HG03521 (cell line): ENCODE measurements at regions not wholly inside any gene's neighbourhood (a gene's known extent, or its start where the extent isn't known, plus 50 kb on each side); places are given as distances from the start of the nearest gene placed in this dataset.

Experiments
- ATAC-seq: cut with Tn5 transposase; IDR thresholded peaks from one replicate; pipeline ENCODE4 v1.9.1; 2021; ENCODE audit warnings: mild to moderate bottlenecking, moderate library complexity; ENCODE audit not compliant: unreplicated experiment

DNA sequence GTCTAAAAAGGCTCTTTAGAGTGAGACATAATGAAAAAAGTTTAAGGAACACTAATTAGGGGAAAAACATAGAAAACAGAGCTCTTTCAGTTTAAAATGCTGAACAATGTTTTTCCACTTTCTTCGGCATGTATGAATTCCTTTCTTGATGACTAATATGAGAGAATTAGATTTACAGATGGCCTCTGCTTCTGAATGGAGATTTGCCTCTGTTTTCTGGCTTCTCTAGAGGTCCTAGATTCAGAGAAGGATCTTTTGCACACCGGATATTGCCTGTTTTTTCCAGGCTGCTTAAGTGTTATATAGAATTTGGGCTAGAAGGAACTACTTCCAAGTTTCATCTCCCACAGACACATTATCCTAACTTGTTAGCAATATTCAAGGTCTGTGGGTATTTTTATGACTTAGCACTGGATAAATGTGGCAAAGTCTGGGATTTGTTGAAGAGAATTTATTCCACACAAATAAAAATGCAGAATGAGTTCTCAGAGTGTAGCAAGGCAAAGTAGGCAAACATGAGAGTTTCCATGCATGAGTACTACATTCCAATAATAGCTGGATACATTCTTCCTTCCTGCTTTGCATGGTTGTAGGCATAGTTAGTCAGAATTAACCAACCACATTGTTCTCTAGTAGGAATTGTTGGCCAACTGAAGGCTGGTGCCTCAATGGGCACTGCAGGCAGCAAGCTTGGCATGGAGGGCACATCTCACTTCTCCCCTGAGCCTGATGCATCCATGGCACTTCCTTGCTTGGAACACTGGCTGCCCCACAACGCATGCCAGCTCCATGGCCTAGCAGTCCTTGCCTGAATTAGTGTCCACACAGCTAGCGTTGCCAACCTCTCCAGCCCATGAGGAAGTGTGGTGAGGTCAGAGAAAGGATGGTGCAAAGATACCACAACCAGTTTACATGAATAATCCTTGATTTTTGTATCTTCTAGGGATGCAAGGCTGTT is 224.2 kb downstream of the CLIC5 start:
- no peak for ATAC-seq

DNA sequence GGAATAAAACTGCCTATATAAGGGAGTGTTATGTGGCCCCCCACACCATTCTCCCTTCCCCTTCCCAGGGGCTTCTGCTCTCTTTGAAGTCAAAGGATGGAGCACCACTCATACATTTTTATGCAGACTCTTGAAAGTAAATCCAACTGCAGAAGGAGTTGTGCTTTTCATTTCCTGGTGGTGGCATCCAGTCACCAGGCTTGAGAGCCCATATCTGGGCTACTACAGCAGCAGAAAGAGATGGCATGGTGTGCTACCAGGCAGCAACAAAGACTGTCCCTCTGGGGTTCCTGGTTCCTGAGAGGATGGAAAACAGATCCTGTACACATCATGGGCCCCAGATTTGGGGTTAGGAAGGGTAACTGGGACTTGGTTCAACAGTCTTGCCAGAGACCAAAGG is 226.4 kb downstream of the CLIC5 start:
- ATAC-seq = no peak

DNA sequence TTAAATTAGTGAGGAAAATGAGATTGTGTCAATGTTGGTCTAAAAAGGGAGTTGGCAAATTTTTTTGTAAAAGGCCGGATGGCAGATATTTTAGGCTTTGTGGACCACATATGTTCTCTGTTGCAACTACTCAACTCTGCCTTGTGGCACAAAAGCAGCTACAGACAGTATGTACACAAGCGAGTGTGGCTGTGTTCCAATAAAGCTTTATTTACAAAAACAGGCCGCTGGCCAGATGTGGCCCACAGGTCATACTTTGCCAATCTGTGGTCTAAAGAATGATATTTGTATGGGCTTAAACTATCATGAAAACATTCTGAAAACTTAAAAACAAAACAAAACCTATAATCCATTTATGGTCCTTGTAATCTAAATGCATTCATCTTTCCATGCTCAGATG is 228.3 kb downstream of the CLIC5 start:
- ATAC-seq = no peak

DNA sequence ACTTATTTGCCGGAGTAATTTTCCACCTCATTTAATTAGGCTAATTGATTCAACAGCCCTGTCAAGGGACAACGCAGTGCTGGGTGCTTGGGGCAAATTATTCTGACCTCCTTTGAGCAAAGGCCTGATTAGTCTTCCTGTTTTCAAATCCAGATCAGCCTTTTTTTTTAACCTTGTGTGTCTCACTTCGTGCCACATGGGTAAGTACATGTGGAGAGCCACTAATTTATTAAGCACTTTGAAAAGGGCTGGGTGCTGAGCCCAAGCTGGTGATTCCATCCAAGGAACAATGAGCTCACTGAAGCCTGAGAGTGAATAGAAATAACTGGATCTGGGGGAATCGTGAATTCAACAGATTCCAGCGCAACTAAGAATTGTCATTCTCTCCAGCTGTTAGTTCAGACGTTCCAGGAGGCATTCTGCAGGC is 229.3 kb downstream of the CLIC5 start:
- no peak for ATAC-seq

DNA sequence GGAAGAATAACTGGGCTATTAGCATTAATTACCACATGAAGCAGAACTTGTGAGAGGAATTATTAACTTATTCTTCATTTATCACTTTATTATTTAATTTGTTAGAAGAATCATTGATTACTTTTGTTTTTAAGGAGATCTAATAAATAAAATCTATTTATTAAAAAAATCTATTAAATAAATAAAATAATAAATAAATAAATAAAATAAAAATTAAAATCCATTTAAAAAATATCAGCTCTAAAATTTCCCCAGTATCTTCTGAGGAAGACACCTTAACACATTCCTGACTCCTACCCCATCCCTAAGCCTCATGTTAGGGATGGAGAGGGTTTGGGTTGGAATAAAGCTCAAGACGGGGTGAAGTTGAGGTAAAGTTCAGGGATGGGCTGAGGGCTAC is 231.4 kb downstream of the CLIC5 start:
- ATAC-seq = no peak

DNA sequence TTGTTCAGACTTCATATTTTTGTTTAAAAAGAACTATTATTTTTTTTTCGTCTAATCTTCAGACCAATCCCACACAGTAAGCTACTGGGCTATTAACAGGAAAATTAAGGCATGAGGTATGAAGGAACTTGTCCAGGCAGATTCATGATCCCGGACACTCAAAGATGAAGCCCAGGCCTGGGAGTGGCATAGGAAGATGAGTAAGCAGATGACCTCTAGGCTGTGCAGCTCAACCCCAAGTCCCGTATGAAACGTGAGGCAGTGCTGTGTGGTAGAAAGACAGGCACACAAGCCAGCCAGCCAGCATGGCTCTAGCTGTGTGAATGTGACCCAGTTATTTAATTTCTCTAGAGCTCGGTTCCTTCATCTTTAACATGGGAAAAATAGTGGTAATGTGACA is 231.9 kb downstream of the CLIC5 start:
- no peak for ATAC-seq

GRCh38 chr6:45781890-45782289 is 233.8 kb downstream of the CLIC5 start:
- no peak for ATAC-seq

GRCh38 chr6:45780523-45780922 is 235.1 kb downstream of the CLIC5 start:
- no peak for ATAC-seq

- ATAC-seq = no peak
These were observed 240.5 kb downstream of the CLIC5 start for GRCh38 chr6:45775026-45775697.

DNA sequence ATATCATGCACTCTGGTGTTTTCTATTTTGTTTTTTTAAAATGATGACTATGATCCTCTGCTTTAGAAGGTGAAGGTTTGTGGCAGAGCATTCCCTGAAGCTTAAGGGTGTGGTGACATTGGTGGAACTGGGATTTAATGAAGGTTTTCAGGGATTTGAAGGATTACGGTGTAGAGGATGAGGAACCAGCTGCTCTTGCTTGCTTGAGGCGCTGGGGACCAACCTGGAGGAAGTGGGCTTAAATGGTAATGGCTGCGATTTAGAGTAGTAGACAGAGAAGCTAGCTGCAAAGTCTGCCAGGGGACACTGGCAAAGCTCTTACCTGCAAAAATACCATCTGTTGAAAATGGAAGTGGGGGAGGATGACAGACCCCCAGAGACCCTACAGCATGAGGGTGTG is 241.8 kb downstream of the CLIC5 start:
- no peak for ATAC-seq

DNA sequence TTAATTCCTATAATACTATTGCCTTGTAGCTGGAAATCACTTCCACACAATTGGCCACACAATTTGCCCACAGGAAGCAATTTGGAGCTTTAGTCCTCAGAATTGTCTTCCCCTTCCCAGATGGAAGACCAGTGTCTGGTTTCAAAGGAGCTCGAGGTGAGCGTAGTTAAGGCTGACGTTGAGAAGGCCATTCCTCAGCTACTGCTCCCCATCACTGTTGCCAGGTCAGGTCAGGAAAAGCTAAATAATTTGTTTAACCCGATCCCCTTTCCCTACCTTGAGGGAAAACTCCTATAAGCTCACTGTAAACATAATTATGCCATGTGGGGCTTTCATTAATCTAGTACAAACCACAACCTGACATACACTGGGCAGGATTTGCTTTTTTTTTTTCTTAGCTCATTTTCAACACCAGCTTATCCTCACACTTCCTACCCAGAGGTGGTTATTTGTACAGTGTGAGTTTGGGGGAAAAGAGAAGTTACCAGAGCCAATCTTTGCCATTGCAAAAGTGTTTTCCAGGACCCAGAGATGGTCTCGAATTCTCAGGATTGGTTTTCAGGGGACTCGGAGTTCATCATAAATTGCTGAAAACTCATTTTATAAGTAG is 242.7 kb downstream of the CLIC5 start:
- ATAC-seq = no peak

- ATAC-seq = no peak
These were observed 243.6 kb downstream of the CLIC5 start for GRCh38 chr6:45772051-45772450.

- no peak for ATAC-seq
These were observed 252.4 kb downstream of the CLIC5 start for GRCh38 chr6:45763281-45763680.

DNA sequence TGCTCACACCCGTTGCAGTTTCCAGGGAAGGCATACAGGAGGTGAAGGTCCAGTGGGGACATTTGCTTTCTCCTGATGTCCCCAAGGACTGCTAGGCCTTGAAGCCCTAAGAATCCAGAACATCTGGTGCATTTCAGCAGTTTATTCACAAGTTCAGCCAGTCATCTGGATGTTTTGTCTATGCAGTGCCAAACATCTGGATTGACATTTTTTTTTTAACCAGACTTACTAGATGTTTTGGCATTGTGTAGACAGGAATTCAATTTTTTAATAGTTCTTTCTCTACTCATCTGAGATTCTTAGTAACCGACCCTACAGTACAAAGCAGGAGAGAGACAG is 256.2 kb downstream of the CLIC5 start:
- no peak for ATAC-seq

DNA sequence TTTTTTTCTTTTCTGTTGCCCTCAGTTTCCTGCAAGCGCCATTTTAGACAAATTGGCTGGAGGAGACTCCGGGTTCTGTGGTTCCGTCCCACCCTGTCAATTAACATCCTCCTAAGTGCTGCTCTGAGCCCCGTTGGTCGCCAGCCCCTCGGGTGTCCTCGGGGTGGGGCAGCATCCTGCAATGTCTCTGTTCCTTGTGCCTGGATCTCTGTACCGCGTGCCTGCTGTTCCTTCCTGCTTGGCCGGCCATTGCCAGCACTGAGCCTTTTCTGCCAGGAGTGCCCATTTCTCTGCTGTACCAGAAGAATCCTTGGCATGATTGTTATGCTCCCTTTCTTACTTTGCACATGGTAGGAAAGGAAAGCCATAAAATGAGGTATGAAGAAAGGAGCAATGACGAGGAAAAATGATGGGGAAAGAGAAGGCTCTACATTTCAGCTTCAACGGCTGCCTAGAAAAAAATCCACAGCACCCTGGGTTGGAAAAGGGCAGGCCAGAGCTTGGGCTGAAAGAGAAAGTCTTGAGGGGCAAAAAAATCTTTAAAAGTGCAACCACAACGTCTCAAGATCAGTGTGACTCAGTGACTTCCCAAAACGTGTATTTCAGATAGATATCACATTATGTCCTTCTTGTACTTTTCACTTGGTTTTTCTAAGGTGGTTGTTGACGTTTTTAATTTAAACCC is 256.7 kb downstream of the CLIC5 start:
- no peak for ATAC-seq

DNA sequence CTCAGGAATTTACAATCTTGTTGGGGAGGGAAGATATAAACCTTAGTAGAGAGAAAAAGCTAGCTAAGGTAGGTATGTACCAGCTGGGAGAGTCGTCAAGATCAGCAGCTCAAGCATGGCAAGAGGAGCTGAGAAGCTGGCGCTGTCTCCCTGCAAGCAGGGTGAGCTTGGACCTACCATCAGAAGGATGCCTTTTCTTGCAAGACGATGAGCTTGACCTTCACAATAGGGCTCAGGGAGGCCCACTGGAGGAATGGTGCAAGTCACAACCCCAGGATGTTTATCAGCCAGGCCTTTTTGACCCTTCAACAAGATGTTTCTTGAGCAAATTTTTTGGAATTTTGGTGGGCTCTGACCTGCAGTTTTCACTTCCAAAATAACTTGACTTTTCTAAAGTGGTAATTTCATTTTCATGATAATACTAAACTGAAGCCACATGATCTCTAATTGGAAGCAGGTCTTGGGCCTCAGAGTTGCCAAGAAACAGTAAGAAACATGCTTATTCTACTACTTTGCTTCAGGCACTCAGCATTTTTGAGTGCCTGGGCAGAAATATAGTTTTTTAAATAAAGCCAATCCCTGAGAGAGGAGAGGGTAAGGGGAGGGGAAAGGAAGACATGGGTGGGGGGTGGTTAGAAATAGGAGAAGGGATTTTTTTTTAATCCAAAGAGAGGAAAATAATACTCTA is 258.1 kb downstream of the CLIC5 start:
- no peak for ATAC-seq

DNA sequence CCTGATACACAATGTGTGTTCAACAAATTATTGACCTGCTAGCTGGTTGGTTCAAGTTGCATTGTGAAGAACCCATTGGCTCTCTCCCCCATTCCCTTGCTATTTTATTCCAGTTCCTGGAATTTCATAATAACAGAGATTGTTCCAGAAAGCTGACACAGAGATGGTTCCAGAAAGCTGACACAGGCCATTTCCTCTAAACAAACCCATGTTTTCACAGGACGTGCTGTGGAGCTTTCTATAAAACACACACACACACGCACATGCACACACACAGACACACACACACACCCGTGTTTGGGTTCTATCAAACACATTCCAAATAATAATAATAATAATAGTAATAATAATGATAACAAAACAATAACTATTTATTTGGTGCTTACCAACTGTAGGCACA is 259.1 kb downstream of the CLIC5 start:
- ATAC-seq = no peak

DNA sequence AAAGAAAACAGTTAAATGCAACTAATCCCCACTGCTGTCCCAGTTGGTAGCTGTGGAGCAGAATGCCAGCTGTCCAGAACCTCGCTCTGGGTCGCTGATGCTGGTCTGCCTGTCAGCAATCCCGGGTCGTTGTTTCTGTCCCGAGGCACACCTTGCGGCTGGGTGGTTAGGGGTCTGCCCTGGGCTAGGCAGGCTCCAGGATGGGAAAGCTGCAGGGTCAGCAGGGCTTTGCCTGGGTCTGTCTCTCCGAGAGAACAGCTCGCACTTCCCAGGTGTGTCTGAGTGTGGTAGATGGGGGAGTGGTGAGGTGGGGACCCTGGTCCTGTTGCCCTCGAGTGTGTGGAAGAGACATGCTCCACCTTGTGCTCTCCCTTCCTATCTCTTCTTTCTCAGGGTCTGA is 261.2 kb downstream of the CLIC5 start:
- no peak for ATAC-seq

DNA sequence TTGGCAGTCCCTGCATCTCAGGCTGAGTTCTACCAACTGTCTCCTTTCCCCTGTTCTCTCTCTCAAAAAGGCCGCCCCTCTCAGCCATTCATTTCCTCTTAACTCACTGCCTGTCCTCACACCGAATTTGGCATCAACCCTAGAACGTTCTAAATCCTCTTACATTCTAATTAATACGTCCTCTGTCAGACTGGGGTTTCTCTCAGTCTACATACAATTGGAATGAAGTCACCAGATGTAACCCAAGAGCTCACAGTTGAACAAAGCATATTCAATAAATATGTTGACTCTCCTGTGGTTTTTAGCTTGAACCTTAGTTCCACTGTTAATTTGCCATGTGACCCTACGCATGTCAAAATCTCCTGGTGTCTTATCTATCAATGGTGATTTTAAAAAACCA is 269.6 kb downstream of the CLIC5 start:
- no peak for ATAC-seq

DNA sequence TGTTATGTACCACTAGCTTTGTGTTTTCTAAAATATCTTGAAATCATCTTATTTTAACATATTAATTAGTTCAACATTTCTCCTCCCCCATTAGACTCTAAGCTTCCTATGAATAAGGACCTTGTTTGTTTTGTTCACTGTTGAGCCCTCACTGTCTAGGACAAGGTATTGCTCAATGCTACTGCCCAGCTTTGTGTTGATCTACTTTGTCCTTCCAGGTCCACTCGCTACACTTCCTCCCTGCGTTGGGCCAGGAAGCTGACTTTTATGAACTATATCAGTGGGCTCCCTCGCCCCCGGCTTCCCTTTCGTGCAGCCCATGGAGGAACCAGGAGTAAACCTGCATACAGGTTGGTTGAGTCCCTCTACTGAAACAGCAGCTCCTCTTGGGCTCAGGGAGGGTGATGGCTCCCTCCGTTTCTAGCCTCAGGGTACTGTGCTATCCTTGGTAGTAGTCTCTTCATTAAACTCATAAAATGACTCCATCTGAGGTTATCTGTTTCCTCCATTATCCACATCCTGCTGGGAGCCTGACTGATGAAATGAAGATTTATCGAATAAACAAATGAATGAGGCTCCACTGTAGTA is 272.5 kb downstream of the CLIC5 start:
- ATAC-seq = no peak
